Liver (tissue), 8 donors: ENCODE measurements at regions not wholly inside any gene's neighbourhood (a gene's known extent, or its start where the extent isn't known, plus 50 kb on each side); places are given as distances from the start of the nearest gene placed in this dataset.

ENCODE experiments used
- DNase-seq: peaks from one replicate; pipeline ENCODE4 v3.0.0-alpha.2; 2017; ENCODE audit warnings: low spot score
- H3K27ac ChIP-seq, 2 donors: one replicate each; pipeline ENCODE4 v1.7.0; 2013; ENCODE audit warnings: inconsistent platforms in 2 of 2, low read length in 2 of 2, control low read depth in 1 of 2, low read depth in 1 of 2, mild to moderate bottlenecking in 1 of 2
- H3K27me3 ChIP-seq, 4 donors: one replicate each; pipeline versions ENCODE4 v1.6.1 to v1.7.0; 2013; ENCODE audit warnings: low read length in 3 of 4, inconsistent platforms in 1 of 4, mild to moderate bottlenecking in 1 of 4, moderate library complexity in 1 of 4; ENCODE audit not compliant: control insufficient read depth in 4 of 4, insufficient read depth in 4 of 4
- H3K36me3 ChIP-seq, 4 donors: one replicate each; pipeline versions ENCODE4 v1.6.1 to v1.7.0; 2013; ENCODE audit warnings: low read length in 3 of 4, mild to moderate bottlenecking in 3 of 4, low read depth in 1 of 4, moderate library complexity in 1 of 4; ENCODE audit not compliant: control insufficient read depth in 4 of 4, insufficient read depth in 3 of 4
- H3K4me1 ChIP-seq, 4 donors: one replicate each; pipeline versions ENCODE4 v1.6.1 to v1.7.0; 2013; ENCODE audit warnings: low read length in 3 of 4, mild to moderate bottlenecking in 3 of 4, moderate library complexity in 1 of 4; ENCODE audit not compliant: control insufficient read depth in 4 of 4, insufficient read depth in 4 of 4
- H3K4me3 ChIP-seq, 3 donors: one replicate each; pipeline versions ENCODE4 v1.6.1 to v1.7.0; 2013; ENCODE audit warnings: low read length in 3 of 3, control low read depth in 1 of 3, low read depth in 1 of 3, mild to moderate bottlenecking in 1 of 3
- H3K9ac ChIP-seq, 2 donors: one replicate each; pipeline ENCODE4 v1.7.0; 2013; ENCODE audit warnings: low read length in 2 of 2, mild to moderate bottlenecking in 2 of 2, moderate library complexity in 2 of 2, control low read depth in 1 of 2, low read depth in 1 of 2
- H3K9me3 ChIP-seq, 4 donors: one replicate each; pipeline versions ENCODE4 v1.6.1 to v1.7.0; 2013; ENCODE audit warnings: low read length in 3 of 4; ENCODE audit not compliant: control insufficient read depth in 4 of 4
- EGR1 ChIP-seq, 2 donors: IDR thresholded peaks; 2 replicates each; pipeline ENCODE4 v1.6.1; 2016 to 2018; ENCODE audit warnings: antibody characterized with exemption in 2 of 2, low read depth in 2 of 2
- FOXA1 ChIP-seq: IDR thresholded peaks from 2 replicates; pipeline ENCODE4 v1.6.1; 2016; ENCODE audit warnings: antibody characterized with exemption
- FOXA2 ChIP-seq: IDR thresholded peaks from 2 replicates; pipeline ENCODE4 v1.6.1; 2016; ENCODE audit warnings: antibody characterized with exemption
- GABPA ChIP-seq, 2 donors: IDR thresholded peaks in 1 of 2; conservative IDR thresholded peaks in 1 of 2; 2 replicates each; pipeline ENCODE4 v1.6.1; 2016; ENCODE audit warnings: antibody characterized with exemption in 2 of 2, mild to moderate bottlenecking in 1 of 2, moderate library complexity in 1 of 2
- HNF4A ChIP-seq, 2 donors: conservative IDR thresholded peaks; 2 replicates each; pipeline ENCODE4 v1.6.1; 2016; ENCODE audit warnings: antibody characterized with exemption in 2 of 2, mild to moderate bottlenecking in 2 of 2
- HNF4G ChIP-seq: IDR thresholded peaks from 2 replicates; pipeline ENCODE4 v1.6.1; 2016; ENCODE audit warnings: antibody characterized with exemption
- JUND ChIP-seq, 2 donors: IDR thresholded peaks; 2 replicates each; pipeline ENCODE4 v1.6.1; 2016; ENCODE audit warnings: antibody characterized with exemption in 2 of 2
- NR2F2 ChIP-seq: IDR thresholded peaks from 2 replicates; pipeline ENCODE4 v1.6.1; 2016; ENCODE audit warnings: antibody characterized with exemption
- RAD21 ChIP-seq, 2 donors: IDR thresholded peaks; 2 replicates each; pipeline ENCODE4 v1.6.1; 2016; ENCODE audit warnings: antibody characterized with exemption in 2 of 2, mild to moderate bottlenecking in 2 of 2
- RXRA ChIP-seq, 2 donors: IDR thresholded peaks; 2 replicates each; pipeline ENCODE4 v1.6.1; 2017 to 2018; ENCODE audit warnings: antibody characterized with exemption in 2 of 2, mild to moderate bottlenecking in 1 of 2
- SP1 ChIP-seq: IDR thresholded peaks from 2 replicates; pipeline ENCODE4 v1.6.1; 2018; ENCODE audit warnings: antibody characterized with exemption, mild to moderate bottlenecking
- TAF1 ChIP-seq: conservative IDR thresholded peaks from 2 replicates; pipeline ENCODE4 v1.6.1; 2016; ENCODE audit warnings: antibody characterized with exemption, mild to moderate bottlenecking
- YY1 ChIP-seq: IDR thresholded peaks from 2 replicates; pipeline ENCODE4 v1.6.1; 2016; ENCODE audit warnings: antibody characterized with exemption, mild to moderate bottlenecking
- WGBS: extraction: QIAGEN DNeasy Blood & Tissue Kit; methylation state at CpG from one replicate; pipeline ENCODE4 v1.1.7; 2013; 5-methylcytosine and 5-hydroxymethylcytosine counted together
- TF ChIP-seq, protein P1 (sequence below): IDR thresholded peaks from 2 replicates; pipeline ENCODE4 v1.6.1; 2016; ENCODE audit warnings: antibody characterized with exemption
- TF ChIP-seq, protein P2 (sequence below): IDR thresholded peaks from 2 replicates; pipeline ENCODE4 v1.6.1; 2016; ENCODE audit warnings: antibody characterized with exemption, mild to moderate bottlenecking
- TF ChIP-seq, protein P3 (sequence below): fragments of 150-350 bp; IDR thresholded peaks from 2 replicates; pipeline ENCODE4 v1.5.1; 2017; ENCODE audit warnings: improper control_type of control experiment, low read depth, low read length; ENCODE audit not compliant: missing input control
- TF ChIP-seq, protein P4 (sequence below): IDR thresholded peaks from 2 replicates; pipeline ENCODE4 v1.6.1; 2016; ENCODE audit warnings: antibody characterized with exemption
- TF ChIP-seq, protein P5 (sequence below): IDR thresholded peaks from 2 replicates; pipeline ENCODE4 v1.6.1; 2016; ENCODE audit warnings: antibody characterized with exemption
- donor health status: healthy.
- donor health status: healthy.
- donor health status: healthy.
- donor health status: healthy.
- donor health status: healthy.

DNA sequence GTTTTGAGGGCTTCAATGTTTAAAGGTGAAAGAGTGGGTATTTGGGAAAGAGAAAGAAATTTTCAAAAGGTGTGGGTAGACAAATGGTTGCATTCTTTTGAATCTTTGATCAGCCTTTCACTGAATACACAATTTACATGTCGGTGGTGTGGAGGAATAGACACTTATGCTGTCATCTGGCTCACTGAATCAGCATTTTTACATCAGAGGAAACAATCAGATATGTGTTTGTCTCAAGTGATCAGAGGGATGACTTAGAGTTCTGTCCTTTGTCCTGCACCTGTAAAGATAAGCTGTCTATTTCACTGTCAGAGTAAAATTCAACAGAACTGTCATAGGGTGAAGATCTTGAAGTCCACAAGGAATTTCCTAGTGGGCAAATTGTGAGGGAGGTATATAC is 170.9 kb upstream of the USP25 start:
- TF ChIP-seq, protein P1, sequence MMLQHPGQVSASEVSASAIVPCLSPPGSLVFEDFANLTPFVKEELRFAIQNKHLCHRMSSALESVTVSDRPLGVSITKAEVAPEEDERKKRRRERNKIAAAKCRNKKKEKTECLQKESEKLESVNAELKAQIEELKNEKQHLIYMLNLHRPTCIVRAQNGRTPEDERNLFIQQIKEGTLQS = no peak
- no peak for TF ChIP-seq FOXA1
- no peak for TF ChIP-seq RXRA (IDR thresholded peaks at IDR 0.05)
- TF ChIP-seq NR2F2 = no peak
- TF ChIP-seq FOXA2 = no peak
- TF ChIP-seq SP1 = no peak
- no peak for TF ChIP-seq TAF1
- TF ChIP-seq YY1 = no peak
- no peak for TF ChIP-seq HNF4A (conservative IDR thresholded peaks at IDR 0.05)
- no peak for TF ChIP-seq EGR1 (IDR thresholded peaks at IDR 0.05; ENCODE audit: low read depth in 2 of 2)
- TF ChIP-seq GABPA (IDR thresholded peaks at IDR 0.05 in 1 of 2, conservative IDR thresholded peaks at IDR 0.05 in 1 of 2) = no peak
- TF ChIP-seq RAD21 (IDR thresholded peaks at IDR 0.05) = no peak
- TF ChIP-seq, protein P2, sequence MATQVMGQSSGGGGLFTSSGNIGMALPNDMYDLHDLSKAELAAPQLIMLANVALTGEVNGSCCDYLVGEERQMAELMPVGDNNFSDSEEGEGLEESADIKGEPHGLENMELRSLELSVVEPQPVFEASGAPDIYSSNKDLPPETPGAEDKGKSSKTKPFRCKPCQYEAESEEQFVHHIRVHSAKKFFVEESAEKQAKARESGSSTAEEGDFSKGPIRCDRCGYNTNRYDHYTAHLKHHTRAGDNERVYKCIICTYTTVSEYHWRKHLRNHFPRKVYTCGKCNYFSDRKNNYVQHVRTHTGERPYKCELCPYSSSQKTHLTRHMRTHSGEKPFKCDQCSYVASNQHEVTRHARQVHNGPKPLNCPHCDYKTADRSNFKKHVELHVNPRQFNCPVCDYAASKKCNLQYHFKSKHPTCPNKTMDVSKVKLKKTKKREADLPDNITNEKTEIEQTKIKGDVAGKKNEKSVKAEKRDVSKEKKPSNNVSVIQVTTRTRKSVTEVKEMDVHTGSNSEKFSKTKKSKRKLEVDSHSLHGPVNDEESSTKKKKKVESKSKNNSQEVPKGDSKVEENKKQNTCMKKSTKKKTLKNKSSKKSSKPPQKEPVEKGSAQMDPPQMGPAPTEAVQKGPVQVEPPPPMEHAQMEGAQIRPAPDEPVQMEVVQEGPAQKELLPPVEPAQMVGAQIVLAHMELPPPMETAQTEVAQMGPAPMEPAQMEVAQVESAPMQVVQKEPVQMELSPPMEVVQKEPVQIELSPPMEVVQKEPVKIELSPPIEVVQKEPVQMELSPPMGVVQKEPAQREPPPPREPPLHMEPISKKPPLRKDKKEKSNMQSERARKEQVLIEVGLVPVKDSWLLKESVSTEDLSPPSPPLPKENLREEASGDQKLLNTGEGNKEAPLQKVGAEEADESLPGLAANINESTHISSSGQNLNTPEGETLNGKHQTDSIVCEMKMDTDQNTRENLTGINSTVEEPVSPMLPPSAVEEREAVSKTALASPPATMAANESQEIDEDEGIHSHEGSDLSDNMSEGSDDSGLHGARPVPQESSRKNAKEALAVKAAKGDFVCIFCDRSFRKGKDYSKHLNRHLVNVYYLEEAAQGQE = no peak
- TF ChIP-seq, protein P3, sequence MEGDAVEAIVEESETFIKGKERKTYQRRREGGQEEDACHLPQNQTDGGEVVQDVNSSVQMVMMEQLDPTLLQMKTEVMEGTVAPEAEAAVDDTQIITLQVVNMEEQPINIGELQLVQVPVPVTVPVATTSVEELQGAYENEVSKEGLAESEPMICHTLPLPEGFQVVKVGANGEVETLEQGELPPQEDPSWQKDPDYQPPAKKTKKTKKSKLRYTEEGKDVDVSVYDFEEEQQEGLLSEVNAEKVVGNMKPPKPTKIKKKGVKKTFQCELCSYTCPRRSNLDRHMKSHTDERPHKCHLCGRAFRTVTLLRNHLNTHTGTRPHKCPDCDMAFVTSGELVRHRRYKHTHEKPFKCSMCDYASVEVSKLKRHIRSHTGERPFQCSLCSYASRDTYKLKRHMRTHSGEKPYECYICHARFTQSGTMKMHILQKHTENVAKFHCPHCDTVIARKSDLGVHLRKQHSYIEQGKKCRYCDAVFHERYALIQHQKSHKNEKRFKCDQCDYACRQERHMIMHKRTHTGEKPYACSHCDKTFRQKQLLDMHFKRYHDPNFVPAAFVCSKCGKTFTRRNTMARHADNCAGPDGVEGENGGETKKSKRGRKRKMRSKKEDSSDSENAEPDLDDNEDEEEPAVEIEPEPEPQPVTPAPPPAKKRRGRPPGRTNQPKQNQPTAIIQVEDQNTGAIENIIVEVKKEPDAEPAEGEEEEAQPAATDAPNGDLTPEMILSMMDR = no peak
- TF ChIP-seq JUND (IDR thresholded peaks at IDR 0.05) = no peak
- TF ChIP-seq, protein P4, sequence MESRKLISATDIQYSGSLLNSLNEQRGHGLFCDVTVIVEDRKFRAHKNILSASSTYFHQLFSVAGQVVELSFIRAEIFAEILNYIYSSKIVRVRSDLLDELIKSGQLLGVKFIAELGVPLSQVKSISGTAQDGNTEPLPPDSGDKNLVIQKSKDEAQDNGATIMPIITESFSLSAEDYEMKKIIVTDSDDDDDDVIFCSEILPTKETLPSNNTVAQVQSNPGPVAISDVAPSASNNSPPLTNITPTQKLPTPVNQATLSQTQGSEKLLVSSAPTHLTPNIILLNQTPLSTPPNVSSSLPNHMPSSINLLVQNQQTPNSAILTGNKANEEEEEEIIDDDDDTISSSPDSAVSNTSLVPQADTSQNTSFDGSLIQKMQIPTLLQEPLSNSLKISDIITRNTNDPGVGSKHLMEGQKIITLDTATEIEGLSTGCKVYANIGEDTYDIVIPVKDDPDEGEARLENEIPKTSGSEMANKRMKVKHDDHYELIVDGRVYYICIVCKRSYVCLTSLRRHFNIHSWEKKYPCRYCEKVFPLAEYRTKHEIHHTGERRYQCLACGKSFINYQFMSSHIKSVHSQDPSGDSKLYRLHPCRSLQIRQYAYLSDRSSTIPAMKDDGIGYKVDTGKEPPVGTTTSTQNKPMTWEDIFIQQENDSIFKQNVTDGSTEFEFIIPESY = no peak
- TF ChIP-seq HNF4G = no peak
- H3K9me3 ChIP-seq = no peaks in the 10 kb centered on the region
- no peak overlapping the region for H3K27ac ChIP-seq
- no peaks in the 10 kb centered on the region for H3K4me1 ChIP-seq
- no peaks in the 10 kb centered on the region for H3K27me3 ChIP-seq
- H3K36me3 ChIP-seq = no peaks in the 10 kb centered on the region
- no peak overlapping the region for H3K4me3 ChIP-seq
- no peak overlapping the region for H3K9ac ChIP-seq
- 66% methylated on average over 1 of the region's 1 CpG for WGBS
- no peak for DNase-seq

DNA sequence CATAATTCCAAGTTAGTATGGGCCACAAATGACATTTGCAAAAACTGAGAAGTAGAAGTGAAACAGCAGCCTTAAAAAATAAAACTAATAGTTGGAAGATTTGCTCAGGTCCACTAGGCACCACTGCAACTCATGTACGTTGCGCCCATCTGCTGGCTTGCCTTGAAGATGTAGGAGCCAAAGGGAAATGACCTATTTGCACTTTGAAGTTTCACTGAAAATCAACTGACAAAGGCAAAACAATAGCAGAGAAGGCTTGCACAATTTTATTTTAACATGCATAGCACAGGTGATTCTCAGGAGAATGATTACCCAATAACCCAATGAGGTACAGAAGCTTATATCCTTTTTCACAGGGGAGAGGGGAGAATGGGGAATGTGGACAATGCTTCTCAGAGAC is 170.1 kb upstream of the USP25 start:
- Histone ChIP-seq H3K27ac (no peak overlapping the region), H3K9me3 (no peaks in the 10 kb centered on the region), H3K4me1 (no peaks in the 10 kb centered on the region), H3K27me3 (no peaks in the 10 kb centered on the region), H3K4me3 (no peak overlapping the region), H3K9ac (no peak overlapping the region), H3K36me3 (no peaks in the 10 kb centered on the region)
- 75% methylated on average over 2 of the region's 2 CpGs for WGBS
- no peak for DNase-seq
- TF ChIP-seq, protein P2 = no peak
- TF ChIP-seq GABPA (IDR thresholded peaks at IDR 0.05 in 1 of 2, conservative IDR thresholded peaks at IDR 0.05 in 1 of 2) (no peak), TAF1 (no peak), RAD21 (IDR thresholded peaks at IDR 0.05) (no peak), HNF4A (conservative IDR thresholded peaks at IDR 0.05) (no peak), NR2F2 (no peak), YY1 (no peak), EGR1 (IDR thresholded peaks at IDR 0.05; ENCODE audit: low read depth in 2 of 2) (no peak), SP1 (no peak), FOXA1 (no peak), RXRA (IDR thresholded peaks at IDR 0.05) (no peak), FOXA2 (no peak), HNF4G (no peak)
- TF ChIP-seq, protein P4 = no peak
- TF ChIP-seq, protein P5, sequence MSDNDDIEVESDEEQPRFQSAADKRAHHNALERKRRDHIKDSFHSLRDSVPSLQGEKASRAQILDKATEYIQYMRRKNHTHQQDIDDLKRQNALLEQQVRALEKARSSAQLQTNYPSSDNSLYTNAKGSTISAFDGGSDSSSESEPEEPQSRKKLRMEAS = no peak
